Hepatocyte (in vitro differentiated cells): ENCODE measurements at regions not wholly inside any gene's neighbourhood (a gene's known extent, or its start where the extent isn't known, plus 50 kb on each side); places are given as distances from the start of the nearest gene placed in this dataset.
A peak's percentile ranks its signal among the peaks of the same experiment; 100 is the strongest.

ENCODE experiments used
- DNase-seq: peaks from one replicate; pipeline ENCODE4 v3.0.0-alpha.2; 2016; ENCODE audit warnings: low spot score
- H2AFZ ChIP-seq: fragments of 200-600 bp; sonication (generic); 2 replicates; pipeline ENCODE4 v1.6.0; 2016; ENCODE audit warnings: antibody characterized with exemption, mild to moderate bottlenecking
- H3K27ac ChIP-seq: fragments of 200-600 bp; sonication (generic); 2 replicates; pipeline ENCODE4 v1.5.1; 2016; ENCODE audit warnings: mild to moderate bottlenecking
- H3K27me3 ChIP-seq: fragments of 200-600 bp; sonication (generic); 2 replicates; pipeline ENCODE4 v1.6.1; 2016
- H3K36me3 ChIP-seq: fragments of 200-600 bp; sonication (generic); replicated peaks from 2 replicates; pipeline ENCODE4 v1.5.1; 2016; ENCODE audit warnings: low read depth; ENCODE audit not compliant: insufficient read depth
- H3K4me1 ChIP-seq: fragments of 200-600 bp; sonication (generic); 2 replicates; pipeline ENCODE4 v1.5.1; 2016; ENCODE audit warnings: mild to moderate bottlenecking, moderate library complexity; ENCODE audit not compliant: insufficient read depth
- H3K4me2 ChIP-seq: fragments of 200-600 bp; sonication (generic); 2 replicates; pipeline ENCODE4 v1.6.0; 2016
- H3K4me3 ChIP-seq: fragments of 200-600 bp; sonication (generic); 2 replicates; pipeline ENCODE4 v1.5.1; 2016; ENCODE audit warnings: mild to moderate bottlenecking
- H3K79me2 ChIP-seq: fragments of 200-600 bp; sonication (generic); 2 replicates; pipeline ENCODE4 v1.6.0; 2017; ENCODE audit warnings: mild to moderate bottlenecking
- H3K9me2 ChIP-seq: fragments of 200-600 bp; sonication (generic); replicated peaks from 2 replicates; pipeline ENCODE4 v1.6.0; 2017; ENCODE audit warnings: mild to moderate bottlenecking; ENCODE audit not compliant: insufficient read depth
- H3K9me3 ChIP-seq: fragments of 200-600 bp; sonication (generic); 2 replicates; pipeline ENCODE4 v1.5.1; 2016; ENCODE audit warnings: low read depth, mild to moderate bottlenecking
- H4K20me1 ChIP-seq: fragments of 200-600 bp; sonication (generic); 2 replicates; pipeline ENCODE4 v1.6.0; 2016; ENCODE audit warnings: mild to moderate bottlenecking; ENCODE audit not compliant: insufficient read depth, poor library complexity, severe bottlenecking
- CTCF ChIP-seq: fragments of 200-600 bp; sonication (generic); IDR thresholded peaks from 2 replicates; pipeline ENCODE4 v1.5.1; 2016; ENCODE audit warnings: antibody characterized with exemption, mild to moderate bottlenecking; ENCODE audit not compliant: poor library complexity
- EZH2 ChIP-seq: fragments of 200-600 bp; sonication (generic); IDR thresholded peaks from 2 replicates; pipeline ENCODE4 v1.6.1; 2016; ENCODE audit warnings: antibody characterized with exemption, mild to moderate bottlenecking, borderline replicate concordance
- EZH2phosphoT487 ChIP-seq: fragments of 200-600 bp; sonication (generic); IDR thresholded peaks from one replicate; pipeline ENCODE4 v1.6.1; 2018; ENCODE audit warnings: antibody characterized with exemption, mild to moderate bottlenecking, low read depth, moderate library complexity; ENCODE audit not compliant: unreplicated experiment, severe bottlenecking
- WGBS: methylation state at CpG from one replicate; pipeline ENCODE4 v1.1.6; 2016; ENCODE audit warnings: low lambda C conversion rate; ENCODE audit errors: missing lambda C conversion rate; 5-methylcytosine and 5-hydroxymethylcytosine counted together

DNA sequence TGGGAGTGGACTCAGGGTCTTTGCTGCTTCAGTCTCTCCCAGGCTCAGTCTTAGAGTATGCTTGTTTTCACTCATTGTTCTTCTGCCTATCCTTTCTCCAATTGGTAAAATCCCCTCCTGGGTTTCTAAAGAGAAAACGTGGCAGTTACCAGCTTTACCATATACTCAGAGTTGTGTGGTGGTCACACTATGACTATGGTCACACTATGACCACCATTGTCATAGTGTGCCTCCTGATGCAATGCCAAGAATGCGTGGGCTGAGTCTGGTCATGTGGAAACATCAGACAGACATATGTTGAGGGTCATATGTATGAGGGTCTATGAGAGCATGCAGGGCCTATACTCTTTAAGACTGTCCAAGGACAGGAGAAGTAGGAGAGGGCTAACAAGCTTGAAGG lies 326.5 kb upstream of the PRR16 start:
- H3K4me2 ChIP-seq, result no peak overlapping the region
- H3K27me3 ChIP-seq, result no peaks in the 10 kb centered on the region
- H3K9me2 ChIP-seq, result no peaks in the 10 kb centered on the region
- no peaks in the 10 kb centered on the region for H4K20me1 ChIP-seq
- H3K36me3 ChIP-seq, result no peaks in the 10 kb centered on the region
- no peak overlapping the region for H3K4me3 ChIP-seq
- no peak for DNase-seq
- no peak overlapping the region for H3K27ac ChIP-seq
- no peak overlapping the region for H2AFZ ChIP-seq
- H3K4me1 ChIP-seq, result peaks cover 23% of the 10 kb centered on the region
- TF ChIP-seq EZH2phosphoT487 (no peak), EZH2 (no peak), CTCF (no peak)
- no peaks in the 10 kb centered on the region for H3K9me3 ChIP-seq
- no peaks in the 10 kb centered on the region for H3K79me2 ChIP-seq
- 81% methylated on average over 2 of the region's 2 CpGs for WGBS

DNA sequence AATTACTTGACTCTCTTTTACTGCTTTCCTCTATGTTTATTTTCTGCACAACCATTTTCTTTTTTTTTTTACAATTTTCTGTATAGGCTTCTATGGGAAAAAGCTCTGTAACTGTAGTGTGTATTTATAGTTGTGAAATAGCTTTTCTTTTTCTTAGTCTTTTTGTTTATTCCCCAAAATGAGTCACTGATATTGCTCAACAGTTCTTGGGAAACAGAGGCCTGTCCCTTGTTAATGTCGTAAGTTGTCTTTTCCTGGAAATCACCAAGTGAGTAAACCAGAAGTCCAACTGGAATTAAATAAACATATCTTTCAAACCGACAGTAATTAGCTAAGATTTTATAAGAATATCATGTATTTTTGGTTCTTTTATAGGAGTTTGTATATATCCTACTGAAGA lies 325.1 kb upstream of the PRR16 start:
- TF ChIP-seq CTCF (no peak), EZH2 (no peak), EZH2phosphoT487 (no peak)
- peaks cover 23% of the 10 kb centered on the region for H3K4me1 ChIP-seq
- no peak overlapping the region for H3K4me3 ChIP-seq
- peak; percentile 73 for DNase-seq
- H3K27me3 ChIP-seq, result no peaks in the 10 kb centered on the region
- H2AFZ ChIP-seq, result no peak overlapping the region
- no peaks in the 10 kb centered on the region for H3K79me2 ChIP-seq
- no peak overlapping the region for H3K4me2 ChIP-seq
- WGBS, result 21% methylated on average over 2 of the region's 2 CpGs
- no peaks in the 10 kb centered on the region for H4K20me1 ChIP-seq
- no peaks in the 10 kb centered on the region for H3K36me3 ChIP-seq
- peak overlapping the region; percentile 64 for H3K27ac ChIP-seq
- H3K9me3 ChIP-seq, result no peaks in the 10 kb centered on the region
- H3K9me2 ChIP-seq, result no peaks in the 10 kb centered on the region

- Histone ChIP-seq H3K27me3 (no peaks in the 10 kb centered on the region), H3K4me2 (no peak overlapping the region), H3K79me2 (no peaks in the 10 kb centered on the region), H3K27ac (peak overlapping the region; percentile 64), H3K36me3 (no peaks in the 10 kb centered on the region), H3K9me3 (no peaks in the 10 kb centered on the region), H4K20me1 (no peaks in the 10 kb centered on the region), H3K9me2 (no peaks in the 10 kb centered on the region), H3K4me3 (no peak overlapping the region), H3K4me1 (peaks cover 23% of the 10 kb centered on the region), H2AFZ (no peak overlapping the region)
- TF ChIP-seq CTCF, result no peak
- no peak for TF ChIP-seq EZH2phosphoT487
- TF ChIP-seq EZH2, result no peak
- WGBS, result 41% methylated on average over 1 of the region's 1 CpG
- DNase-seq, result no peak
Observed at GRCh38 chr5:120140501-120140900, 323.6 kb upstream of the PRR16 start.

- H3K27ac ChIP-seq, result peak overlapping the region; percentile 31
- no peaks in the 10 kb centered on the region for H3K9me2 ChIP-seq
- H3K36me3 ChIP-seq, result no peaks in the 10 kb centered on the region
- H4K20me1 ChIP-seq, result no peaks in the 10 kb centered on the region
- H3K9me3 ChIP-seq, result no peaks in the 10 kb centered on the region
- H3K4me3 ChIP-seq, result no peak overlapping the region
- no peaks in the 10 kb centered on the region for H3K27me3 ChIP-seq
- H3K79me2 ChIP-seq, result no peaks in the 10 kb centered on the region
- no peak overlapping the region for H2AFZ ChIP-seq
- TF ChIP-seq EZH2phosphoT487 (no peak), EZH2 (no peak), CTCF (no peak)
- no peak overlapping the region for H3K4me2 ChIP-seq
- no peak for DNase-seq
- WGBS, result 43% methylated on average over 2 of the region's 2 CpGs
- H3K4me1 ChIP-seq, result peaks cover 23% of the 10 kb centered on the region
Observed at GRCh38 chr5:120141076-120141475, 323.0 kb upstream of the PRR16 start.
